Hypothalamus (tissue), 51 donors: ENCODE measurements at regions not wholly inside any gene's neighbourhood (a gene's known extent, or its start where the extent isn't known, plus 50 kb on each side); places are given as distances from the start of the nearest gene placed in this dataset.

Experiments used
- DNase-seq, 51 donors: peaks; one replicate each; lab custom pipeline; 2025; lab: John Stamatoyannopoulos, UW

DNA sequence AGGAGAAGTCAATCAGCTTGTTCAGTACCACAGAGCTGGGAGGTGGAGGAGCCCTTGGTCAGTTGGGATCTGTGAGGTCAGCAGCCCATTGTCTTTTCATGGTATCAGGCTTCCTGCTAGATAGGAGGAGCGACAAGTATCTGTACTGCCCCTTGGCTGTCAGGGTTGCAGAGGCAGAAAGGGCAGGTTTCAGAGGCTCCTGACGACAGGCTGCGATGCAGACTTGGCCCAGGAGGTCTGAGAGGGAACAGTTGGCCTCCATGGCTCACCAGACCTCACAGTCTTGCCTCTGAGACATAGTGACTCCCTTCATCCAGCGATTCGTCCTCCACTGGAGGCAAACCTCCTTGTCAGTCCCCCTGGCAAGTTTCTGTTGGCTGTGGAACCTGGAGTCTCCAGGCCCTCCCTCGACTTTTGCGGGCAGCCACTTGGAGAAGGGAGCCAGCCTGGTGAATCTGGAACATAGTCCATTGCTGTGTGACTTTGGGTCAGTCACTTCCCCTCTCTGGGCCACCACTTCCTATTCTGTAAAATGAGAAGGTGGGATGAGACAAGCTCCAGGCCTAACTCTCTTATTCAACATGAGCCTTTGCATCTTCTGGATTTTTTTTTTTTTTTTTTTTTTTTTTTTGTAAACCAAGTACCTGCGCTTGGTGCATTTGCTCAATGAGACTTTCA lies 177.9 kb upstream of the TLE3 start:
- DNase-seq: no peak

DNA sequence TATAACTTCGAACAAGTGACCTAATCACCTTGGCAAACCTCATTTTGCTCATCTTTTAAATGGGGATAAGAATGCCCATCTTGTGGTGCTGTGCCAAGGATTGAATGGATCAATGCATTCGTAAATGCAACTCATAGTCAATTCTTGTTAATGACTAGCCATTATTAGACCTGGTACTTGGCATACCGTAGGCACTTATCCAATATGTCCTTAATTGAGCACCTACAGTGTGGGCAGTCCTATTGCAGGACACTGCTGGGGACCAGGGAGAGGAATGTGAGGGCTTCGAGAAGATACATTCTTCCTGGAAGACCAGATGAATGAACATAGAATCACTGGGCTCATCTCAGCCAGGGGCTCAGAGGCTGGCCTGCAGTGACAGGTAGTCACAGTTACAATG lies 177.2 kb upstream of the TLE3 start:
- DNase-seq: no peak

DNA sequence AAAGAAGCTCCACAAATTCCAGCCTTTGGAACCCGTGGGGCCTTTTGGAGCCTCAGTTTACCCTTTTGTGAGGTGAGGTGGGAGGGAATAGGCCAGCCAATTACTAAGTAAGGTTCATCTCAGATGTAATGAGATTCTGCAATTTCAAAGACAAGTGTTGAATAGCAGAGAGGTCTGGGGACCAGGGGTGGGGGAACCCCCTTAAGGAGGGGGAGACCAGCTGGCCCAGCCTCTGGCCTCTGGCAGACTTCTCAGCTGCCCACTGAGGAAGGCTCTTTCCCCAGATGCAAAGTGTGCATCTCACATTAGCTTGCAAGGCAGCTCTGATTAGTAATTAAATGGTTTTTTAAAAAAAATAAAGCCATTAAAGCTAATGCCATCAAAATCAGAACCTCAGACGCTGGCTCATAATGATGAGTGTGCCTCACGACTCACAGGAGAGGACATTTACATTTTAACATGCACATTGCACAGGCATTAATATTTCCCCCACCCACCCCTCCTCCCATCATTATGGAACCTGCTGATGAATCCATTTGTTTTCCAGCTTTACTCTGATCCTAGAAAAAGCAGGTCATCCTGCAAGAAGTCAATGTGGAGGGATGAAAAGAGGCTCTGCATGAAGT lies 176.7 kb upstream of the TLE3 start:
- DNase-seq: no peak

DNA sequence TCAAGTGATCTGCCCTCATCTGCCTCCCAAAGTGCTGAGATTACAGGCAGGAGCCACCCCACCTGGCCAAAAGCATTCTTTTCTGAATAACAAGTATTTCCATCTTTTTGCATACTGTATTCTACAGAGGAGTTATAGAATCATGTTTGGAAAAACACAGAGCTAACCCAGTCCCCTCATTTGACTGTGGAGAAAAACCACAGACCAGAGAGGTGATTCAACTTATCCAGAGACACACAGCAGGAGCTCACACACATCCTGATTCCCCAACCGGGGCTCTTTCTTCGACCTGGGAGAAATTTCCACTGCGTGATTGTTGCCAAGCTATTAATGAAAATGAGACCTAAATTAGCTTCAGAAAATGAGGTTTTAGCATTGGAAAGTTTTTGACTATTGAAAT lies 176.1 kb upstream of the TLE3 start:
- DNase-seq: no peak

DNA sequence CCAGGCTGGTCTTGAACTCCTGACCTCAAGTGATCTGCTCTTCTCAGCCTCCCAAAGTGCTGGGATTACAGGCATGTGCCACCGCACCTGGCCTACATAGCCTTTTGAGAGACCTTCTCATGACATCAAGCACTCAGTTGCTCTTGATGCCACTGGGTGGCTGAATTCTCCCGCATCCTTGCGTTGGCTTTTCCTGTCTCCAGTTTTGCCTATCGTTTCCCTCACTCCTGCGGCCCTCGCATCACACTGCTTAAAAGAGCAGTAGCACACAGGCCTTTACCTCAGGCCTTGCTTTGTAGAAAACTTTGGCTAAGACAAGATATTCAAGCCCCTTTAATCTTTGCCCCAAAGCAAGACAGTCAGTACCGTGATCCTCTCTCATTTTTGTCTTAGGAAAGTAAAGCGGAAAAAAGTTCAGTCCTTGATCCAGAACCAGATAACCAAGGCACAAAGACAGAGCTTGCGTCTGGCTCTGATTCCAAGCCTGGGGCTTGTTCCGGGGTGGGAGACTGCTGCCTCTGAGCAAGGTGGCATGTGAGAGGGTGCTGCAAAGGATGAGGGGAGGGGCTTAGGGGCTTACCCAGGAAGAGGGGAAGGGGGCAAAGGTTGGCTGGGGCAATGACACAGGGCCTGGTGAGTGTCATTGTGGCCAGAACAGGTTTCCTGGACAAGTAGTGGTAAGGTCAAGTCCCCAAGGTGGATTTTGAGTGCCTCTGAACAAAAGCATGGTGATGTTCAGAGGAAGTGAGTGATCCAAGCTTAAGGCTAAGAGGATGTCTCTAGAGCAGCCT lies 175.0 kb upstream of the TLE3 start:
- DNase-seq: no peak

DNA sequence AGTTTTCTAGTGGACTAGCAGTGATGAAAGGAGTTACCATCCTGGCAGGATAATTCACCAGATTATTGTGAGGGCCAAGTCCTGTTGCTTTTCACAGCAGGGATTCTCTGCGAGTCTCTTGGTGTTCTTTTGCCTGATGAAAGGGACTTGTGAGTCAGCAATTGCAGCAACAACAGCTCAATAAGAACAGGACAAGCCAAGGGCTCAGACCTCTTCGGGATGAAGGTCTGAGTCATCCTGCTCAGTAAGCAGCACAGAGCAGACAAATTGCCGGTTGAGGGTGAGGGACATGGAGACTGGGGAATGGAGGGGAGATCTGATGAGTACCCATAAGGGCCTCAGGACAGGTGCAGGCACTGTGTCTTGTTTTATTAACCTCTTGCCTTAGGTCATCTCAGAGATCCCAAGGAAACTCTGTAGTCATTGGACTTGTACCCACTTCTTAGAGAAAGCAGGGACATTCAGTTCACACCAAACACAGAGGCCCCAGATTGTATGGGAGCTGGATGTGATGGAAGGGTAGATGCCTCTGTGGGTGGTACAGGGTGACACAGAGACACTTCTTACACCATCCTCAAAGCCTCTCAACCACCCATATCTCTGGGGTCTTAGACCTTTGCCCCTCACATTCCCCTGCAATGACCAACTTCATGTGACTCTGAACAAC lies 173.8 kb upstream of the TLE3 start:
- peak in 13 of 51 donors; percentile 22 to 75 (median 36) for DNase-seq

DNA sequence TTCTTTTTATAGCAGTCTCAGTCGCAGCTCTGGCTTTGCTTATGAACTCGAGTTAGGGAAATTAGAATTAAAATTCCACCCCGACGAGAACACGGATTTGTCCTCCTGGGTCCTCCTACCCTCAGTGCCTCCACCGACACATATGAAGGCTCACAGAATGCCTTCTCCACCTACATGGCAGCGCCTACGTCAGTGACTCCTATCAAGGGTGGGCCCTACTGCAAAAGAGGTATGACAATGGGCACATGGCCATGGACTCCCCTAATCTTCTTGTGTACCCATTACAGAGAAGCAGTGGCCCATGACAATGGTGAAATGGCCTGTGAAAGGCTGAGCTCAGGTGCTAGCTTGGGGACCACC lies 173.0 kb upstream of the TLE3 start:
- DNase-seq: no peak

DNA sequence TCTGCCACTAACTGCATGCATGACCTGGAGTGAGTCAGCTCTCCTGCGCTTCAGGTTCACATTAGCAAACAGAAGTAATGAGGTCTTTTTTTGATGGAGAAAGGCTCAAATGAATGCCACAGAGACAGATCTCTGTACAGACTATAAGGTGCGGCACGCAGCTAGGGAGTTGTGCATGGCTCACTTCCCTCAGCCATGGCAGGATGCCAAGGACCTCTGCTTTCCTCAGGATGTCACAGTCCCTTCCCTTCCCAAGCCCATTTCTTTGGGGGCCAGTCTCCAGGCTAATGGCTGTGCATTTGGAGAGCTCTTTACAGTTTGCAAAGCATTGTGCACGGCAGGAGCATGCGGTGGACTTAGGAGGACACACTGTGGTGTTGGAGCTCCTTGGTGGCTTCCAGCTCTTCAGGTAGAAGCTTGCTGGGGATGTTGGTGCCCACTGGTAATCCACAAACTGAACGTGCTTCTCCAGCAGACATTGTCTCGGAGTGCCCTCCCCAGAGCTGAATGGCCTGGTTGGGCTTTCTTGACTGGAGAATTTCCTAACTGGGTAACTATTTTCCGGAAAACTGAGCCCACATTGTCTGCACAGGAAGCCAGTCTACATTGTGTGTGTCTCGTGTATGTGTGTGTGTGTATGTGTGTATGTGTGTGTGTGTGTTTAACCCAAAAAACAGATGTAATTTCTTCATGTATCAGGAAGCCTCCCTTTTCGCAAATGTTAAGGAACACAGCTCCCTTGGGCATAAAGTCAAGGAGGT lies 172.5 kb upstream of the TLE3 start:
- DNase-seq: peak in 1 of 51 donors; percentile 12

DNA sequence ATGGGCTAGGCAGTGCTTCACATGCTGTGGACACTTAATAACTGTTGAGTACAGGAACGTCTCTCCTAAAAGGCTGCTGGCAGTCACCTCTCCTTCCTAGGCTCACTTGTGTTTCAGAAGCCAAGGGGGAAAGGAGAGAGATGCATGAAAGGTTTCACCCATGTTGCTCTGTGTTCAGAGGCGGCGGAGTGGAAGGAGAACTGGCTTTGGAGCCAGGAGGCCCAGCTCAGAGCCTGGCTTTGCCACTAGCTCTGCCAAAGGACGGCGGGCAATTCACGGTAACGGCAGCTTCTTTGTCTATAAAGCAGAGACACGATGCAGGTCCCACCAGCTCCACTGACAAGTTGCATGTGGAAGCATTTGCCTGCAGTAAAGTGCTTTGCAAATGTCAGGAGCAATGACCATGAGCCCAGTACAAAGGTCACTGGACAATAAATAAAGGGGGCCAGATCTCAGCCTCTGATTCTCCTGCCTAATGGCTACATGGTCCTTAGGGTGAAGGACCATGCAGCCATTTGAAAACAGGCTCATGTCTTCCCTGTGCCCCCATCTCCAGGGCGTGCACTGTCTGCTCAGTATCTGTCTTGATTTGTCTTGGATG lies 171.7 kb upstream of the TLE3 start:
- peak in 2 of 51 donors; percentile 6 to 9 for DNase-seq

DNA sequence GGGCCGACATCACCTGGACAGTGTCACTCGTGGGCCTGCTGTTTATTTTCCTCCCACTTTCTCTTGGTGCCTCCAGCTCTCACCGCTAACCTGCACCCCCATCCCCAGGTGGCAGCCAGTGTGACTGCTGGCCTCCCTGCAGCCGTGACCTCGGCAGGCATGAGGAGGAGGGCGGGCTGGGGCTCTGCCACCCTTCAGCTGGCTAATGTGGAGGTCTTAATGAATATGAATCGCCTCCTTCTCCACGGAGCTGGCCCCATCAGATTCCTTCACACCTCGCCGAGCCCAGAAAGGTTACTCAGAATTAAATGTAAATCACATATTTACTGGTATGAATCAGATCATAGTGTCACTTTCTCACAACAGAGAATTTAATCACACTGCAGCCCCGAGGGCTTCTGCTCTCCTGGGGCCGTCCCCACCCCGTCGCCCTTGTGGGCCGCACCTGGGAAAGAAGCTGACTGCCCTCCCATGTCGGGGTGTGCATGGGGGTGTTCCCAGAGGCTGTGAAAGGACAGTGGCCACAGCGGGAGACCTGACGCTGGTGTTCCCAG lies 171.1 kb upstream of the TLE3 start:
- DNase-seq: no peak

DNA sequence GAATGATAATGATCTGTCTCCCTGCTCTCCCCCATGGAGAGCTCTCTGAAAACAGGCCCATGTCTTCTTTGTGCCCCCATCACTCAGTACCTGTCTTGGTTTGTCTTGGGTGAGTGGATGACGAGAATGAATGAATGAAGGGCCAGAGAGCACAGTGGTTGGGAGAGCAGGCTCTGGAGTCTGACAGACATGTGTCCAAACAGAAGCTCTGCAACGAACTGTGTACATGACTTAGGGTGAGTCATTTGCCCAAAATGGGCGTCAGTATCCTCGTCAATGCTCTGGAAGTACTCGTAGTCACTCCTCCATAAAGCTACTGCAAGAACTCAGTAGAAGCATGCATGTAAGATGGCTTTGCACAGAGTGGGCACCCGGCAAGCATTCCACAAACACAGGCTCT lies 170.2 kb upstream of the TLE3 start:
- no peak for DNase-seq

DNA sequence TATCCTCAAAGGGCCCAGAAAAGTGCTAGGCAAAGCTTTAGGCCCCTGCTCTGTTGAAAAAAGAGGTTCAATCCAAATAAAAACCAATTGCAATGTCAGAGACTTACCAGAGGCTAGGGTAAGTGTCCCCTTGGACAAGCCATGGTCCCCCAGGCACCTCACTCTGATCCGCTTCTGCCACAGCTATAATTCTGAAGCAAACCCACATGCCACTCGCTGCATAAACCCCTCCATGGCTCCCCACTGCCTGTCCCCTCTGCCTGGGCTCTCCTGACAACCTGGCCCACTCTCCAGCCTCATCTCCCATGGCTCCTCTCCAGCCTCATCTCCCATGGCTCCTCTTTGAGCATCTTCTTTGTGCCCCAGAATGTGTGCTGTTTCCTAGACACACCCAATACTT lies 169.6 kb upstream of the TLE3 start:
- no peak for DNase-seq

DNA sequence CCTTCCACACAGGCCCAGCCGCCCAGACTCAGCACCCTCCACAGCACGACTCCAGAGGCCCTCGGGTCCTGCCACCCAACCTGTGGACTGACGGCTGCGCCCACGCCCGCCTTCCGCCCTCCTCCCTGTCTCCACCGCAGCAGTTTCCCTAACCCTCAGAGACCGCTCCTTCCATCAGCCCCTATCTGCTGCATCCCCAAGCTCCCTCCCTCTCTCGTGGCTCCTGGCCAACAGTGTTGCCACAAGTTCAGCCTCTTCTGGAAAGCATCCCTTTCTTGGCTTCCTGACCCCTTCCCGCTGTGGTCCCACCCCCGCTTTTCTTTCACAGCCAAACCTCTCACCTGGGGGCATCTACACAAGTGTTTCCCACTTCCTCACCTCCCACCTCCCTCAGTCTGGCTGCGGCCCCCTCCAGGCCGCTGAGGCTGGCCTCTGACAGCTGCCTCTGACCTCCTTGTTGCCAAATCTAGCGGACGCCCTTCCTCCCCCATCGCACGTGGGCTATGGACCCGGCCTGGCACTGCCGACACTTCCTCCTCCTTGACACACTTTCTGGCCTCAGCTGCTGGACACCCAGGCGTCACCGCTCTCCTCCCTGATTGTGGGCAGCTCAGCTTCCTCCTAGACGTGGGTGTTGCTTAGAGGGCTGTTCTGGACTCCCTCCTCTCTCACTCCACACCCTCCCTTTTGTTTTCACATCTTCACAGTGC lies 168.8 kb upstream of the TLE3 start:
- DNase-seq: peak in 37 of 51 donors; percentile 12 to 77 (median 42)

DNA sequence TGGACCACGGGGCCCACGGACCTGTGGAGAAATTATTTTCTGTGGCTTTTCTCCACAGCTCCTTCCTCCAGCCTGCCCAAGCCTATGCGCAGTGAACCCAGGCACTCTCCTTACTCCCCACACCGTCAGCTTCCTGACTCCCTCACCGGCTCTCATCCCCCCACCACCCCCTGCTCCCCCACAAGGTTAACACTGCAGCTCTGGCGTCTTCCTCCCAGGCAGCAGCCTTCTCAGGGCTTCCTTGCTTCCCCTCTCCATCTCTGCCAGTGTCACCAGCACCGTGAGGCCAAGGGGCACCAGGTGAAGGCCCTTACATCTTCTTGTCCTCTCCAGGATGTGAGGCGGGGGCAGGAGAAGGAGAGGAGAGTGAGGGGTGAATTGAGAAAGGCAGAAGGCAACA lies 168.3 kb upstream of the TLE3 start:
- DNase-seq: no peak

DNA sequence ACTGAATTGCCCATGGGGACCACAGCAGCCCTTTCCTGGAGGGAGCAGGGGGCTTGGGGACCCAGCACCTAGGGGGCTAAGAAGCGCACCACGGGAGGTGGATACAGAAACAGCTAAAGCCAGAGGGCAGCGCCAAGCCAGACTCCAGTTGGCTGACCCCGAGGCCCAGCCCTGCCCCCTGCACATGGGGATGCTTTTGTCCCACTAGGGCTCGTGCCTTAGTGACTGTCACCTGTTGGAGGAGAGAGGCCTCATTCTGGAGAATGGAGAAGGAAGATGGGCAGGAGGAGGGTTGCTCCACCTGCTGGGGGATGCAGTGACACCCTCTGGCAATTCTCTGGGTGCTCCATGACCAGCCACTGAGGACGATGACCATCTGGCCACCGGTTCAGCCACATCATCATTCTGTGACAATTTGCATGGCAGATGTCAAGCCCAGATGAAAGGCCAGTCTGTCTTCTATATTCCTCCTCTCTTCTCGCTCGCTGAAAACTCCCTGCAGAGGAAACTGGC lies 167.8 kb upstream of the TLE3 start:
- DNase-seq: no peak

DNA sequence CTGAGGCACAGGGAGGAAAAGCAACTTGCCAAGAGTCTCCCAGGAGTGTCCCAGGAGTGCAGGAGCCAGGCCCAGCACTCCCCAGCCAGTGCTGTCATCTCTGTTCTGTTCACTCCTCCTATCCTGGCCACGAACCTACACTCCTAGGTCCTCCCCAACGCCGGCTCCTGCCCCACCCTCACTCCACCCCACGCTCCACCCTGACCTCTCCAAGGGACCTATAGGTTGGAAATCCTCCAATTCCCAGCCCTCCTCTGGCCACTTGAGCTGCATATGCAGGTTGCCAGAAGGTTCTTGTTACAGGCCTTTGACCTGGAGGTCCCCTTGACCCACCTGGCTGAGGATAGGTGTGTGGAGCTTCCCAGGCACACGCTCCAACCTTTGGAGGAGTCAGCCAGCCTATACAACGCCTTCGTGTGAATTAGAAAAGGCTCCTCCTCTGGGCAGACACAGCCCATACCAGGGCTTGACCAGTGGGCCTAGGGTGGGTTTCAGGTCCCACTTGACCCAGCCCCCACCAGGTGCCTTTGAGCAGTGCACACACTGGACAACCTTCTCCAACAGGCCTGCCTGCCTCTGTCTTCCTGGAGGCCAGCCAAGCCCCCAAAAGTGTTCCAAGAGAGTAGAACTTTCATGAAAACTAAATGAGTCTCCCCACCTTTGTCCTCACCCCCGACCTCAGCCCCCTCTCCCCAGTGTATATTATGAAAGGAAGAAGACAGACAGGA lies 167.2 kb upstream of the TLE3 start:
- DNase-seq: no peak

DNA sequence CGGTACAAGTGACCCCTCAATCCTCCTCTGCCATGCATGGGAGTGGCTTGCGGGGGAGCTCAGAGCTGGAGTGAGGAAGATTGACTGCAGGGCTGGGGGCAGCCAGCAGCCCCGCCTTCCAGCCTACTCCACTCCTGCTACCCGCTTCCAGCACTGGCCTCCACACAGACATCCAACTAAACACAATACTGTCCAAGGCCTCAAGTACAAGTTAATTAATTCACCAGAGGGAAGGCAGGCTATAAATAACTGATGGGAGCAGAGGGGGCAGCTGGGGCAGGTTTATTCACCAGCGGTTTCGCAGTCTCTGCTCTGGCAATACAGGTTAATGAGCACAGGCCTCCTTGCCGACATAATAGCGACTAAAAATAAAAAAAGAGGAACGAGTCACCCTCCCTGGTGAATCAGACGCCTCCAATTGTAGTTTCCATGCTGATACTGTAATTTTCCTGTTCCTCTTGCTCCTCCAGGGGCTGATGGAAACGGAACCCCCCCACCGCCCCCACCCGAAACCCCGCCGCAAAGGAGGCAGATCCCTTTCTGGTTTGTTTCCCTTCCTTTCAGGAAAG lies 166.4 kb upstream of the TLE3 start:
- DNase-seq: peak in 18 of 51 donors; percentile 14 to 61 (median 32)
